Activated CD4-positive, alpha-beta memory T cell treated with anti-CD3 and anti-CD28 coated beads for 36 hours (primary cell): ENCODE measurements at regions not wholly inside any gene's neighbourhood (a gene's known extent, or its start where the extent isn't known, plus 50 kb on each side); places are given as distances from the start of the nearest gene placed in this dataset.
"Not testable (repeated sequence)": the region's sequence is repeated elsewhere in the genome, so short reads cannot be mapped to it uniquely, and the experiment has no call there.

ENCODE experiments used
- CTCF ChIA-PET: fragments of 350-600 bp; sonication (Branson Sonifier 250); formaldehyde crosslinking; loops from one replicate; lab custom pipeline; 2021; ENCODE audit warnings: antibody characterized with exemption, inconsistent platforms; lab: Charles Lee
- POLR2A ChIA-PET: fragments of 350-600 bp; sonication (Branson Sonifier 250); formaldehyde crosslinking; loops from one replicate; lab custom pipeline; 2021; ENCODE audit warnings: antibody characterized with exemption; lab: Charles Lee
- DNase-seq: peaks from one replicate; pipeline ENCODE4 v3.0.0-alpha.2; 2020
- H3K27ac Mint-ChIP-seq: one replicate; pipeline ENCODE4 v1.8.0; 2021; ENCODE audit warnings: mixed read lengths
- H3K27me3 Mint-ChIP-seq: one replicate; pipeline ENCODE4 v1.8.0; 2021; ENCODE audit warnings: mixed read lengths
- H3K36me3 Mint-ChIP-seq: one replicate; pipeline ENCODE4 v1.8.0; 2021; ENCODE audit warnings: mixed read lengths
- H3K4me1 Mint-ChIP-seq: one replicate; pipeline ENCODE4 v1.8.0; 2021; ENCODE audit warnings: low read depth, mixed read lengths
- H3K4me3 Mint-ChIP-seq: one replicate; pipeline ENCODE4 v1.8.0; 2021; ENCODE audit warnings: mild to moderate bottlenecking, mixed read lengths
- H3K9me3 Mint-ChIP-seq: one replicate; pipeline ENCODE4 v1.8.0; 2021; ENCODE audit warnings: mixed read lengths
- intact Hi-C: fragments of 100-400 bp; cut with micrococcal nuclease; formaldehyde crosslinking; loops from one replicate; pipeline ENCODE4 v1.15.1; 2023

- Mint-ChIP-seq H3K27me3 (no peaks in the 10 kb centered on the region), H3K36me3 (no peaks in the 10 kb centered on the region), H3K27ac (no peak overlapping the region), H3K9me3 (peaks cover 12% of the 10 kb centered on the region), H3K4me1 (no peaks in the 10 kb centered on the region), H3K4me3 (no peak overlapping the region)
- ChIA-PET POLR2A (no interaction called here), CTCF (no interaction called here)
- intact Hi-C loops, result no loop called here
- DNase-seq, result no peak
Observed at GRCh38 chr3:6326771-6327170, 534.1 kb upstream of the GRM7 start.

- DNase-seq, H3K36me3 Mint-ChIP-seq, H3K27ac Mint-ChIP-seq, POLR2A ChIA-PET, CTCF ChIA-PET, H3K9me3 Mint-ChIP-seq, intact Hi-C loops, H3K4me1 Mint-ChIP-seq, H3K27me3 Mint-ChIP-seq, H3K4me3 Mint-ChIP-seq: not testable (repeated sequence)
Observed at GRCh38 chr3:6340980-6341325, 520.0 kb upstream of the GRM7 start.

- H3K27ac Mint-ChIP-seq, result no peak overlapping the region
- CTCF ChIA-PET, result no interaction called here
- DNase-seq, result no peak
Observed at GRCh38 chr3:6351752-6352151, 509.2 kb upstream of the GRM7 start.

GRCh38 chr3:6354653-6355052 lies 506.3 kb upstream of the GRM7 start:
- Mint-ChIP-seq H3K36me3 (no peaks in the 10 kb centered on the region), H3K4me3 (no peak overlapping the region), H3K9me3 (peaks cover 3% of the 10 kb centered on the region), H3K27ac (no peak overlapping the region), H3K27me3 (no peaks in the 10 kb centered on the region), H3K4me1 (no peaks in the 10 kb centered on the region)
- POLR2A ChIA-PET, result no interaction called here
- CTCF ChIA-PET, result no interaction called here
- DNase-seq, result no peak
- intact Hi-C loops, result no loop called here

More at GRCh38 chr3:6351752-6352151, 509.2 kb upstream of the GRM7 start:
- POLR2A ChIA-PET, result no interaction called here
- Mint-ChIP-seq H3K4me1 (no peaks in the 10 kb centered on the region), H3K27me3 (no peaks in the 10 kb centered on the region), H3K36me3 (no peaks in the 10 kb centered on the region), H3K4me3 (no peak overlapping the region), H3K9me3 (peaks cover 3% of the 10 kb centered on the region)
- intact Hi-C loops, result no loop called here

- no peaks in the 10 kb centered on the region for H3K36me3 Mint-ChIP-seq
- ChIA-PET POLR2A (no interaction called here), CTCF (no interaction called here)
- H3K4me1 Mint-ChIP-seq, result no peaks in the 10 kb centered on the region
- H3K4me3 Mint-ChIP-seq, result no peak overlapping the region
- no peaks in the 10 kb centered on the region for H3K27me3 Mint-ChIP-seq
- no peak overlapping the region for H3K27ac Mint-ChIP-seq
- intact Hi-C loops, result no loop called here
- peaks cover 24% of the 10 kb centered on the region for H3K9me3 Mint-ChIP-seq
- no peak for DNase-seq
Observed at GRCh38 chr3:6362406-6362805, 498.5 kb upstream of the GRM7 start.

GRCh38 chr3:6367171-6367570 lies 493.7 kb upstream of the GRM7 start:
- ChIA-PET CTCF (no interaction called here), POLR2A (no interaction called here)
- DNase-seq, result no peak
- H3K4me3 Mint-ChIP-seq, result no peak overlapping the region
- H3K27ac Mint-ChIP-seq, result no peak overlapping the region
- intact Hi-C loops, result no loop called here
- H3K9me3 Mint-ChIP-seq, result peaks cover 17% of the 10 kb centered on the region
- H3K4me1 Mint-ChIP-seq, result no peaks in the 10 kb centered on the region
- no peaks in the 10 kb centered on the region for H3K27me3 Mint-ChIP-seq
- H3K36me3 Mint-ChIP-seq, result no peaks in the 10 kb centered on the region

- ChIA-PET POLR2A (no interaction called here), CTCF (no interaction called here)
- no peak for DNase-seq
- Mint-ChIP-seq H3K4me1 (no peaks in the 10 kb centered on the region), H3K9me3 (no peaks in the 10 kb centered on the region), H3K27ac (no peak overlapping the region), H3K4me3 (no peak overlapping the region), H3K36me3 (no peaks in the 10 kb centered on the region), H3K27me3 (no peaks in the 10 kb centered on the region)
- intact Hi-C loops, result no loop called here
Observed at GRCh38 chr3:6392123-6392522, 468.8 kb upstream of the GRM7 start.

- H3K9me3 Mint-ChIP-seq, result no peaks in the 10 kb centered on the region
- H3K27me3 Mint-ChIP-seq, result no peaks in the 10 kb centered on the region
- ChIA-PET CTCF (no interaction called here), POLR2A (no interaction called here)
- intact Hi-C loops, result no loop called here
- no peak overlapping the region for H3K27ac Mint-ChIP-seq
- H3K4me1 Mint-ChIP-seq, result no peaks in the 10 kb centered on the region
- no peak overlapping the region for H3K4me3 Mint-ChIP-seq
- no peaks in the 10 kb centered on the region for H3K36me3 Mint-ChIP-seq
- DNase-seq, result no peak
Observed at GRCh38 chr3:6394944-6395343, 466.0 kb upstream of the GRM7 start.

- CTCF ChIA-PET, result no interaction called here
- Mint-ChIP-seq H3K9me3 (no peaks in the 10 kb centered on the region), H3K36me3 (no peaks in the 10 kb centered on the region), H3K4me3 (no peak overlapping the region), H3K27ac (no peak overlapping the region), H3K4me1 (no peaks in the 10 kb centered on the region), H3K27me3 (no peaks in the 10 kb centered on the region)
- DNase-seq, result no peak
- intact Hi-C loops, result no loop called here
- POLR2A ChIA-PET, result no interaction called here
Observed at GRCh38 chr3:6396631-6397030, 464.3 kb upstream of the GRM7 start.

- intact Hi-C loops, H3K36me3 Mint-ChIP-seq, H3K9me3 Mint-ChIP-seq, CTCF ChIA-PET, DNase-seq, H3K27ac Mint-ChIP-seq, H3K27me3 Mint-ChIP-seq, H3K4me3 Mint-ChIP-seq, POLR2A ChIA-PET, H3K4me1 Mint-ChIP-seq: not testable (repeated sequence)
Observed at GRCh38 chr3:6402666-6403065, 458.2 kb upstream of the GRM7 start.

- H3K27ac Mint-ChIP-seq, H3K9me3 Mint-ChIP-seq, intact Hi-C loops, H3K4me1 Mint-ChIP-seq, H3K27me3 Mint-ChIP-seq, H3K36me3 Mint-ChIP-seq, H3K4me3 Mint-ChIP-seq, CTCF ChIA-PET, DNase-seq: not testable (repeated sequence)
- POLR2A ChIA-PET, result interaction anchor here (0.6 kb wide), 1 partner anchor 10 kb away, joined by 4 read pairs; no protein-coding TSS in a partner anchor
Observed at GRCh38 chr3:6406923-6407322, 454.0 kb upstream of the GRM7 start.

GRCh38 chr3:6416049-6416661 lies 444.8 kb upstream of the GRM7 start:
- Mint-ChIP-seq H3K36me3 (no peaks in the 10 kb centered on the region), H3K9me3 (peaks cover 7% of the 10 kb centered on the region), H3K4me1 (no peaks in the 10 kb centered on the region), H3K4me3 (no peak overlapping the region), H3K27ac (no peak overlapping the region), H3K27me3 (no peaks in the 10 kb centered on the region)
- intact Hi-C loops, result no loop called here
- no peak for DNase-seq
- CTCF ChIA-PET, result no interaction called here
- POLR2A ChIA-PET, result interaction anchor here (0.7 kb wide), 1 partner anchor 9 kb away, joined by 4 read pairs; no protein-coding TSS in a partner anchor

GRCh38 chr3:6417174-6417573 lies 443.7 kb upstream of the GRM7 start:
- Mint-ChIP-seq H3K36me3 (no peaks in the 10 kb centered on the region), H3K4me1 (no peaks in the 10 kb centered on the region), H3K4me3 (no peak overlapping the region), H3K9me3 (peaks cover 7% of the 10 kb centered on the region), H3K27ac (no peak overlapping the region), H3K27me3 (no peaks in the 10 kb centered on the region)
- POLR2A ChIA-PET, result interaction anchor here (0.7 kb wide), 1 partner anchor 10 kb away, joined by 4 read pairs; no protein-coding TSS in a partner anchor
- intact Hi-C loops, result no loop called here
- DNase-seq, result no peak
- CTCF ChIA-PET, result no interaction called here
